ENCODE measurements at regions not wholly inside any gene's neighbourhood (a gene's known extent, or its start where the extent isn't known, plus 50 kb on each side); places are given as distances from the start of the nearest gene placed in this dataset.

DNA sequence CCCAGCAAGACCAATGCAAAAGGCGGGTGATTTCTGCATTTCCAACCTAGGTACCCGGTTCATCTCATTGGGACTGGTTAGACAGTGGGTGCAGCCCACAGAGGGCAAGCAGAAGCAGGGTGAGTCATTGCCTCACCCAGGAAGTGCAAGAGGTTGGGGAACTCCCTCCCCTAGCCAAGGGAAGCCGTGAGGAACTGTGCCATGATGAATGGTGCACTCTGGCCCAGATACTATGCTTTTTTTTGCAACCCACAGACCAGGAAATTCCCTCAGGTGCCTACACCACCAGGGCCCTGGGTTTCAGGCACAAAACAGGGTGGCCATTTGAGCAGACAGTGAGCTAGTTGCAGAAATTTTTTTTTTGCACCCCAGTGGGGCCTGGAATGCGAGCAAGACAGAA is 662.6 kb upstream of the ACVR2A start:
- TF ChIP-seq, protein P1, sequence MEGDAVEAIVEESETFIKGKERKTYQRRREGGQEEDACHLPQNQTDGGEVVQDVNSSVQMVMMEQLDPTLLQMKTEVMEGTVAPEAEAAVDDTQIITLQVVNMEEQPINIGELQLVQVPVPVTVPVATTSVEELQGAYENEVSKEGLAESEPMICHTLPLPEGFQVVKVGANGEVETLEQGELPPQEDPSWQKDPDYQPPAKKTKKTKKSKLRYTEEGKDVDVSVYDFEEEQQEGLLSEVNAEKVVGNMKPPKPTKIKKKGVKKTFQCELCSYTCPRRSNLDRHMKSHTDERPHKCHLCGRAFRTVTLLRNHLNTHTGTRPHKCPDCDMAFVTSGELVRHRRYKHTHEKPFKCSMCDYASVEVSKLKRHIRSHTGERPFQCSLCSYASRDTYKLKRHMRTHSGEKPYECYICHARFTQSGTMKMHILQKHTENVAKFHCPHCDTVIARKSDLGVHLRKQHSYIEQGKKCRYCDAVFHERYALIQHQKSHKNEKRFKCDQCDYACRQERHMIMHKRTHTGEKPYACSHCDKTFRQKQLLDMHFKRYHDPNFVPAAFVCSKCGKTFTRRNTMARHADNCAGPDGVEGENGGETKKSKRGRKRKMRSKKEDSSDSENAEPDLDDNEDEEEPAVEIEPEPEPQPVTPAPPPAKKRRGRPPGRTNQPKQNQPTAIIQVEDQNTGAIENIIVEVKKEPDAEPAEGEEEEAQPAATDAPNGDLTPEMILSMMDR (tag by site-specific recombination; IDR thresholded peaks at IDR 0.05): no peak
- TF ChIP-seq ZBTB8A (tag by site-specific recombination; IDR thresholded peaks at IDR 0.05): no peak
- TF ChIP-seq ZNF549 (tag by site-specific recombination; IDR thresholded peaks at IDR 0.05): no peak
- no peak for TF ChIP-seq ZBTB49 (tag by site-specific recombination; IDR thresholded peaks at IDR 0.05; ENCODE audit: low read depth)
- no peak for TF ChIP-seq ZNF701 (tag by site-specific recombination; IDR thresholded peaks at IDR 0.05)
- no peak for TF ChIP-seq GLI2 (tag by site-specific recombination; IDR thresholded peaks at IDR 0.05; ENCODE audit: borderline replicate concordance, low read depth)
- no peak for TF ChIP-seq ZNF501 (tag by site-specific recombination; IDR thresholded peaks at IDR 0.05)
- TF ChIP-seq ZNF302 (tag by site-specific recombination; IDR thresholded peaks at IDR 0.05; ENCODE audit: low read depth): no peak
- TF ChIP-seq ZNF529 (tag by site-specific recombination; IDR thresholded peaks at IDR 0.05; ENCODE audit: insufficient replicate concordance): no peak
- TF ChIP-seq ZFP69B (tag by site-specific recombination; IDR thresholded peaks at IDR 0.05): no peak
- TF ChIP-seq, protein P2, sequence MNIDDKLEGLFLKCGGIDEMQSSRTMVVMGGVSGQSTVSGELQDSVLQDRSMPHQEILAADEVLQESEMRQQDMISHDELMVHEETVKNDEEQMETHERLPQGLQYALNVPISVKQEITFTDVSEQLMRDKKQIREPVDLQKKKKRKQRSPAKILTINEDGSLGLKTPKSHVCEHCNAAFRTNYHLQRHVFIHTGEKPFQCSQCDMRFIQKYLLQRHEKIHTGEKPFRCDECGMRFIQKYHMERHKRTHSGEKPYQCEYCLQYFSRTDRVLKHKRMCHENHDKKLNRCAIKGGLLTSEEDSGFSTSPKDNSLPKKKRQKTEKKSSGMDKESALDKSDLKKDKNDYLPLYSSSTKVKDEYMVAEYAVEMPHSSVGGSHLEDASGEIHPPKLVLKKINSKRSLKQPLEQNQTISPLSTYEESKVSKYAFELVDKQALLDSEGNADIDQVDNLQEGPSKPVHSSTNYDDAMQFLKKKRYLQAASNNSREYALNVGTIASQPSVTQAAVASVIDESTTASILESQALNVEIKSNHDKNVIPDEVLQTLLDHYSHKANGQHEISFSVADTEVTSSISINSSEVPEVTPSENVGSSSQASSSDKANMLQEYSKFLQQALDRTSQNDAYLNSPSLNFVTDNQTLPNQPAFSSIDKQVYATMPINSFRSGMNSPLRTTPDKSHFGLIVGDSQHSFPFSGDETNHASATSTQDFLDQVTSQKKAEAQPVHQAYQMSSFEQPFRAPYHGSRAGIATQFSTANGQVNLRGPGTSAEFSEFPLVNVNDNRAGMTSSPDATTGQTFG (tag by site-specific recombination; IDR thresholded peaks at IDR 0.05; ENCODE audit: borderline replicate concordance): no peak
- no peak for TF ChIP-seq ZNF280D (tag by site-specific recombination; IDR thresholded peaks at IDR 0.05)
- no peak for TF ChIP-seq ZNF24 (tag by site-specific recombination; IDR thresholded peaks at IDR 0.05)

Data from HEK293 (cell line).